Renal cortical epithelial cell (primary cell): ENCODE measurements at regions not wholly inside any gene's neighbourhood (a gene's known extent, or its start where the extent isn't known, plus 50 kb on each side); places are given as distances from the start of the nearest gene placed in this dataset.

Experiments
- DNase-seq: peaks from one replicate; pipeline ENCODE4 v3.0.0-alpha.2; 2011; ENCODE audit warnings: low read depth

- DNase-seq, result no peak
These were observed 661.0 kb downstream of the KCTD16 start for GRCh38 chr5:144831650-144832049.

- DNase-seq, result no peak
These were observed 651.8 kb downstream of the KCTD16 start for GRCh38 chr5:144822503-144822902.

GRCh38 chr5:144820278-144820677, 649.6 kb downstream of the KCTD16 start:
- no peak for DNase-seq

- DNase-seq, result no peak
These were observed 644.5 kb downstream of the KCTD16 start for GRCh38 chr5:144815131-144815530.

- DNase-seq, result peak; percentile 56
These were observed 642.1 kb downstream of the KCTD16 start for GRCh38 chr5:144812763-144813162.

- DNase-seq, result no peak
These were observed 629.5 kb downstream of the KCTD16 start for GRCh38 chr5:144800169-144800568.

GRCh38 chr5:144798595-144798994, 627.9 kb downstream of the KCTD16 start:
- no peak for DNase-seq

- peak; percentile 6 for DNase-seq
These were observed 624.2 kb downstream of the KCTD16 start for GRCh38 chr5:144794922-144795321.

GRCh38 chr5:144788556-144788955, 617.9 kb downstream of the KCTD16 start:
- DNase-seq, result no peak

GRCh38 chr5:144788046-144788445, 617.4 kb downstream of the KCTD16 start:
- no peak for DNase-seq

GRCh38 chr5:144779368-144779767, 608.7 kb downstream of the KCTD16 start:
- DNase-seq, result no peak

GRCh38 chr5:144778561-144778960, 607.9 kb downstream of the KCTD16 start:
- no peak for DNase-seq

- peak; percentile 75 for DNase-seq
These were observed 603.5 kb downstream of the KCTD16 start for GRCh38 chr5:144774197-144774596.

GRCh38 chr5:144773628-144774027, 603.0 kb downstream of the KCTD16 start:
- DNase-seq, result peak; percentile 4

- no peak for DNase-seq
These were observed 601.1 kb downstream of the KCTD16 start for GRCh38 chr5:144771802-144772201.

- no peak for DNase-seq
These were observed 571.7 kb downstream of the KCTD16 start for GRCh38 chr5:144742361-144742760.

- peak; percentile 7 for DNase-seq
These were observed 561.1 kb downstream of the KCTD16 start for GRCh38 chr5:144731786-144732185.

- no peak for DNase-seq
These were observed 541.4 kb downstream of the KCTD16 start for GRCh38 chr5:144712090-144712489.

GRCh38 chr5:144711172-144711571, 540.5 kb downstream of the KCTD16 start:
- DNase-seq, result no peak

GRCh38 chr5:144710637-144711036, 540.0 kb downstream of the KCTD16 start:
- DNase-seq, result no peak

GRCh38 chr5:144703776-144704175, 533.1 kb downstream of the KCTD16 start:
- no peak for DNase-seq

GRCh38 chr5:144698484-144698883, 527.8 kb downstream of the KCTD16 start:
- DNase-seq, result peak; percentile 75

GRCh38 chr5:144697847-144698262, 527.2 kb downstream of the KCTD16 start:
- peak; percentile 90 for DNase-seq

- no peak for DNase-seq
These were observed 521.3 kb downstream of the KCTD16 start for GRCh38 chr5:144691936-144692335.

- no peak for DNase-seq
These were observed 514.2 kb downstream of the KCTD16 start for GRCh38 chr5:144684899-144685298.
